LHCN-M2 (cell line): ENCODE measurements at regions not wholly inside any gene's neighbourhood (a gene's known extent, or its start where the extent isn't known, plus 50 kb on each side); places are given as distances from the start of the nearest gene placed in this dataset.

Experiments
- DNase-seq: peaks from one replicate; pipeline ENCODE4 v3.0.0-alpha.2; 2012; ENCODE audit warnings: low read depth

DNA sequence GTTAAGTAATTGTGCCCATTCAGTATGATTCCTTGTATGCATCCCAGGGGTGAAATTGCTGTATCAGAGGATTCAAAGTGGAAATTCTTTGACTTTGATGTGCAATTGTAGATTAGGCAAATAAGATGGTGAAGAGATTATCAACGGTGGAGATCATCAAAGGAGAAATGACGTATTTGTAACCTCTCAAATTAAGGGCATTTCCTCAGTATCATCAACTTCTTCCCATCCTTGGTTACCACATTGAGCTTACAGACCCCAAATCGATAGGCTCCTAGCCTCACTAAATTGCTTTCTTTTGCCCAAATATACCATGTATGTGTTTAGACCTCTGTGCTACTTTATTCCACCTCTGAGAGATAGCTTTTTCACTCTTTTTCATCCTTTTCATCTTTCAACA lies 213.1 kb upstream of the ZFP64 start:
- no peak for DNase-seq

DNA sequence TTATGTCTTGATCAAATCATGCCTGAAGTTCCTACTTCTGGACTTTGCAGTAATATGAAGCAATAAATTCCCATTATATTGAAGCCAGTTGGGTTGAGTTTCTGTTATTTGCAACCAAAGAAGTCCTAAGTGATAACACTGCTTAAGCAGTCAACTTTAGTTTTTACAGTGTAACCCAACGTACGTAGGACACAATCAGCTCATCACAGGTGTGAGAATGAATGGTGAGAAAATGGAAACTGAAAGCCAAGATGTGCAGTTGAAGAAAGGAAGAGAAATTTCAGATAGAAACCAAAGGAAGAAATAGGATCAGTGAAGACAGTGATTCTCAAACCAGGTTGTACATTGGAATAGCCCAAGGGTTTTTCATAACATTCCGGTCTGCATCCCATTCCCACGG lies 211.4 kb upstream of the ZFP64 start:
- DNase-seq: no peak

DNA sequence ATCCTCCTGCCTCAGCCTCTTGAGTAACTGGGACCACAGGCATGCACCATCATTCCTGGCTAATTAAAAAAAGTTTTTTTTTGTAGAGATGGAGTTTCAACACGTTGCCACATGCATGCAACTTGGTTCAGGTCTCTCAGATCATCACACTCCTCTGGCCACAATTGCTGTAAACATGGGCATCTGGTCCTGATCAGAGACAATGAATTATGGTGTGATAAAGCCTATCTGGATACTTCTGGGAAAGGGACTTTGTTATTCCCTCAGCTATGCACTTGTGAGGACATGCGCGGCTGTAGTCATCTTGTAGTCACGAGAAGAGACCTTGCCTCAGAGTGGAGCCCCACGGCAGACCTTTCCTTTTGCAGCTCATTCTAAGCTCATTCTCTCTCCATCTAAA lies 210.9 kb upstream of the ZFP64 start:
- DNase-seq: no peak

DNA sequence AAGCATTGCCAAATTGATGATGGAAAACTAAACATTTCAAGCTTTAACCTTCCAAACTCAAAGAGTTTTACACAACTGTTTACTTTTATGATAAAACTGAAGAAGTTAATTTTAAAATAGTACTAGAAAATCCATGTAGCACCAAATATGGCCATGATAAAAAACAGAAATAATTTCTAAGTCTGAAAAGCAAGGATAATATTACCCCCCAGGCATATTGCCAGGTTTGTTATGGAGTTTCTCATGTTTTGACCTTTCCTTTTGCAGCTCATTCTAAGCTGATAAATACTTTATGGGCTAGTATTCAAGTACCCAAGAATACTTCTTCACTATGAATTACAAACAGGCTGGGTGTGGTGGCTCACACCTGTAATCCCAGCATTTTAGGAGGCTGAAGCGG lies 209.9 kb upstream of the ZFP64 start:
- no peak for DNase-seq

DNA sequence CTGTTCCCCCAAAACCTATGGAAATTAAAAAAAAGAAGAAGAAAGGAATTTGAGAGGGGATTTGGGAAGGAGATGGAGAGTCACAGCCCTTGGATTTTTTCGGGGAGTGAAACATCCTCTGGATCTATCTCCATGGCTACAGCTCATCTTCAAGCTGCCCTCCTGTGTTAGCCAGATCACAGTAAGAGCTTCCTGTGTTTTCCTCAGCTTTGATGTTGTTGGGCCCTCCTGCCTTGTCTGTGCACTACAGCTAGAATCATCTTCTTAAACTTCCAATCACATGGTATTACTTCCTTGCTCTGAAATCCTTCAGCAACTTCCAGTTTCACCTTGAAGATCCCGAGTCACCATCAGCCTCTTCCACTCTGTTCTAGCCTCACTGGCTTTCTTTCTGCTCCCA lies 207.8 kb upstream of the ZFP64 start:
- DNase-seq: no peak

DNA sequence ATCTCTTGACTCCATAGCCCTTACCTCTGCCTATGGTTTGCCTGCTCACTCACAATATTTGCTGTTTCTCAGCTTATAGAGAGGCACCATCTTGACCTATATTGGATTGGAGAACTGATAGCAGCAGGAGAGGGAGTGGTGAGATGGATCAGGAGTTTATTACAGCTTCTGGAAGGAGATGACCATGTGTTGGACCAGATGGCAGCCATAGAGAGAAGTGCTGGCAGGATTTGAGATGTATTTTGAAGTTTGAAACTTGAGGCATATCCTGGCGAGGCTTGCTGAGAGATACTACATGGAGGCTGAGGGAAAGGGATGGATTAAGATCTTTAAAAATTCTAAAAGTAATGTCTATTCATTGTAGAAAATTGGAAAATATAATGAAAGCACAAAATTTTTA lies 198.0 kb upstream of the ZFP64 start:
- no peak for DNase-seq

DNA sequence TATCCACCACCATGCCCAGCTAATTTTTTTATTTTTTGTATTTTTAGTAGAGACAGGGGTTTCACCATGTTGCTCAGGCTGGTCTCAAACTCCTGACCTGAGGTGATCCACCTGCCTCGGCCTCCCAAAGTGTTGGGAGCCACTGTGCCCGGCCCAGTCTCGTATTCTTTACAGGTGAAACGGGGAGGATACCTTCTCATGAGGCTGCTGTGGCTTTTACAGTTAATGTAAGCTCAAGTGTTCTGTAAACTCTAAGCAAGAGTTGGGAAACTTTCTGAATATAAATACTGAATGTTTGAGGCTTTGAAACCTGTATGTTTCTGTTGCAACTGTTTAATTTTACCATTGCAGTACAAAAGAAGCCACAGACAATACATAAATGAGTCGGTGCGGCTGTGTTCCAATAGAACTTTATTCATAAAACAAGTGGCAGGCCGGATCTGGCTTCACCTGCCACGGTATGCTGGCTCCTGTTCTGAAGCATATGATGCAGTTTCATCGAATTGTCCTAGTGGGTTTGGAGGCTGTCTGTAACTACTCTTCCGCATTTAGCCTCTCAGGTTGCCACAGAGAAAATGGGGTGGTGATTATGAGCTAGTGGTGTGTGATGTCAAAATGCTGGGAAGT lies 192.5 kb upstream of the ZFP64 start:
- no peak for DNase-seq

DNA sequence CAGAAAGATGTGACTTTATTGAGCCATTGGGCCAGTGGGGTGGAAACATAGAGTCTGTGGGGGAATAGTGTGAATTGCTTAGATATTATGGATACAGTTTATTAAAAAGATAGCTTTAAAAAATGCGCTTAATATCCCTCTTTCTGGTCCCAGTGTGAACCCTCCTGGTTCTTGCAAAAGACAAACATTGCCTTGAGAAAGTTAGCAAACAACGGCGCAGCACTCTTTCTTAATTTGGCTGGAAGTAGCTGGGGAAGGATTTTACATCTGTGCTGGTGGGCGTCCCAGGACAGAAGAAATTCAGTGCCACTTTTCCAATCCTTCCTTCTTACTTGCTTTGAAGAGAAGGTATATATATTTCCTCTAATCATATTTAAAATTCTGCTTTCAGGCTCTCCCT lies 191.4 kb upstream of the ZFP64 start:
- DNase-seq: no peak

DNA sequence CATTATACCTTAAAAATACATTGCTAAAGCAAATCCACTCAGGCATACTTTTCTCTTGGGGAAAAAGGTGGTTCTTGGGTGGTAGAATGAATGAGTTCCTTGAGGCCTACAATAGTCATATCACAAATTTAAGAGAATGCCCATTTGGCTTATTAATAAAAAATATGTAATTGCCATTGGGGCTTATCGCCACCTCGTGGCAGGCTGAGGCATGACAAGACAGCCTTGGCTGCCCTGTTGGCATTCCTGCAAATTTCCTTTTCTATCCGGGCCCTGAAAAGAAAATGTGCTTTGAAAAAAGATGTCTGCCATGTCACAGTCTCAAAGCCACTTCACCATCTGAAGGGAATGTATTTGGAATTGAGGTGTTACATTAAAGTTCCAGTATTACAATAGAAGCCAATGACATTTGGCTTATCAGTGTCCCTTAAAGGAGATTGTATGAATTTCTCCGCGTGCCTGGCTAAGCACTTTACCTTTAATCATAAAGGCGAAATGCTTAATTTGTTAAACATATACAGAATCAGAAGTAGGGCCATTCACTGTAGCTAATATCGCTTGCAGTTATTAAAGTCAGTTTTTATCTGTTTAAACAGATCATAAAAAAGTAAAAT lies 188.3 kb upstream of the ZFP64 start:
- DNase-seq: peak; percentile 13

DNA sequence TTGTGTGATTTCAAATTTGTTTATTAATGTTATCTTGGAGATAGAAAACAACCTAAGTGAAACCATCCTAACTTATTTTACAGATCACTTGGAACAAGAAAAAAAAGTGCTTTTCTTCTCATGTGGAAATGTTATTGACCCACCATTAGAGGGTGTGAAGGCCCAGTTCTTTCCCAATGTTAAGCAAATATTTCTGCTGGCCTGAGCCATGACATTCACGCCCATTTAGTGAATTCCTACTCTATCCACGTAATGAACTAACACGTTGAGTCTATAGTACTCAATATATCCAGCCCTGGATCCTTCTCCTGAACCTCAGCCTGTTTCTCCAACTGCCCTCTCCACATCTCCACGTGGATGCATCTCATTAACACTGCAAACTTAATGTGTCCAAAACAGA lies 180.6 kb upstream of the ZFP64 start:
- DNase-seq: no peak

DNA sequence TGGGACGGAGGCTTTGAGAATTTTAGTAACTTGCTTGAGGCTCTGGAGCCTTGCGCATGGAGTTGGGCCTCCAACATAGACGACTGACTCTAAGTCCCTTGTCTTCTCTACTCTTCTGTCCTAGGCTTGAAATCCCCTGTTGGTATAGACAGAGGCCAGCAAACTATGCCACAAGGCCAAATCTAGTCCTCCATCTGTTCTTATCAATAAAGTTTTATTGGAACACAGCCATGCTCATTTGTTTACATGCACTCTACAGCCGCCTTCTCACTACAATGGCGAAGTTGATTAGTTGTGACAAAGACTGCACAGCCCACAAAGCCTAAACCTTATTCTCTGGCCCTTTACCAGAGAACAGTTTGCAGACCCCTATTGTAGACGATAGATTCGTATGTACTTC lies 174.1 kb upstream of the ZFP64 start:
- DNase-seq: no peak

DNA sequence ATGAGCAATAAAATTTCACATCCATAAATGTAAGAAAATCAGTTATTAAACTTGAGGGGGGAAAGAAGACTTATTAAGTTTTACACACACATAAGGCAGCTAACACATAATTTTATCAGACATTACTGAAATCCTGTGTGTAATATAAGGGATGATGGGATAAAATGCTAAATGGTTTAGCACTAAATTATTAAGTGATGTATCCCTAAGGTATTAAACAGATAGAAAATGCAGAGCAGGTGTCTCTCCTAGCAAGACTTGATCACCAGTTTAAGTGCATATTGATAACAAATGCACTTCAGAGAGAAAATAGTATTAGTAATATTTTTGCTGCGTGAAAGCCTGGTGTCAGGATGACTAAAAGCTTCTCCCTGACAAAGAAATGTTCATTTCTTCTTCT lies 172.8 kb upstream of the ZFP64 start:
- DNase-seq: no peak

DNA sequence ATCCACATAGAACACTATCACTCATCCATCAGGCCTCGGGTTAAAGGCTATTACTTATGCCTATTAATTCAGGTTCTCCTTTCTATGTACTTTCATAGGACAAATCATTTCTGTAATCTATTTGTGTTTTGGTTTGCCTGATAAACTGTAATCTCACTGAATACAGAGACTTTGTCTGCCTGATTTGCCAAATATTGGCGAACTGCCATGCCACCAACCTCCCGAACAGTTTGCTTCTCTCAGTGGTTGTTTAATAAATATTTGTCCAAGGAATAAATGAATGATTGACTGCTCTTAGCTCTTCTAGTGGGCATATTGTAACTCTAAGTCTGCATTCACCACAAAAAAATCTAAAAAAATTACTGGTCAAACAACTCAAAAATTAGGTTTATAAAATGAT lies 170.1 kb upstream of the ZFP64 start:
- no peak for DNase-seq

DNA sequence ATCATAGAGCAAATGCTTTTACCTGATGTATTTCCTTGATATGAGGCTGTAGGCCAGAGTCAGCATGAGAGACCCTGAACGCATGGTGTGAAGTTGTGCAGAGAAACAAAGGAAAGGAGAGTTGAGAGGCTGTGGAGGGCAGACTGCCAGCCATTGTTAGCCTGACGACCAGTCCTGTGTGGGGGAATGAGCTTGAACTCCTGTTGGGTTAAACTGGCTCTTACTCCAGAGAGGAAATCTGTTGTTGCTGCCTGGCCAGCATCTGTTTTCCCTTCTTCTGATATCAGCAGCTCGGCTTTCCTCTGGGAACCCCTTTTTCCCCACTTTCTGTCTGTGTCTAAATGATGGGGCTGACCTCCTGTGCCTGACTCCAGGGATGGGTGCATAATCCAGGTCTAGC lies 158.2 kb upstream of the ZFP64 start:
- DNase-seq: no peak

DNA sequence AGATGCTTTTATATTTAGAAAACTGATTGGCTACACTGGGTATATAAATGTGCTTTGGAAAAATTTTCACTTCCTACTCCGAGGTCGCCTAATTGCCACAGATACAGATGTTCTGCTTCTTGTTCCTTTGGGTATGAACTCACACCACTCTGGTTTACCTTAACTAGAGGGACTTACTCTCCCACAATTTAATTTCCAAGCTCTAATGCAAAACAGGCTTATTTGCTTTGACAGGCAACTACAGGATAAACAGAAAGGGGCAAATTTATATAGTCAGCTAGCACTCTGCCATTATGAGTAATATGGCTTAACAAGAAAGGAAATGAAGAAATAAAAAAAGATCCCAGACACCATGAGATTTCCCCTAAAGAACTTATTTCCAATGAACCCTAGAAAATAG lies 156.9 kb upstream of the ZFP64 start:
- no peak for DNase-seq

DNA sequence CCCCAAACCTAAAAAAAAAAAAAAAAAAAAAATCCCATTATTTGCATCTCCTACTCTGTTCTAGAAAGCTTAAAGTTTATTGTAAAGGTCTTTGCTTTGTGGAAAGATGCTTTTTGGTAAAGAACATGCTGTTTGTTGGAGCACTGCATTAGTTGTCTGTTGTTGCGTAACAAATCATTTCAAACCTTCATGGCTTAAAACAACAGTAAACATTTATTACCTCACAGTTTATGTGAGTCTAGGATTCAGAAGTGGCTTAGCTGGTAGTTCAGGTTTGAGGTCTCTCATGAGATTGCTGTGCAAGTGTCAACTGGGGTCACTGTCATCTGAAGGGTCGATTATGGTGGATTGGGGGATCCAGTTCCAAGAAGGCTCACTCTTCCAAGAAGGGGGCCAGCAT lies 155.2 kb upstream of the ZFP64 start:
- DNase-seq: no peak

DNA sequence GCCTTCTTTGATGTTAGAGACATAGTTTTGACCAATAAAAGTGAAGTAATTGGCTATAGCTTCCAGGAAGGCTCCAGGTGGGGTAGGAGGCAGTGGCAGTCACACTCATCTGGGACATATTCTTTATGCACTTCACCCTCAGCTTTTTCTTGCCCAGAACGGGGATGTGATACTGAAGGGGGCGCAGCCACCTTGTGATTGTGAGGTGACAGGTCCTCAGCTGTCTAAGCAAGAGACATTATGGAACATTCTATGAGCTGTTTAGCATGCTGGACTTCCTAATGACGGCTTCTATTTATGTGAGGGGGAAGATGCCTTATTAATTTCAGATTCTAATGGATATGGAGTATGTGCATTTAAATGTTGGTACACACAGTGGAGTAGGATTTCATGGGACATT lies 151.3 kb upstream of the ZFP64 start:
- DNase-seq: no peak

DNA sequence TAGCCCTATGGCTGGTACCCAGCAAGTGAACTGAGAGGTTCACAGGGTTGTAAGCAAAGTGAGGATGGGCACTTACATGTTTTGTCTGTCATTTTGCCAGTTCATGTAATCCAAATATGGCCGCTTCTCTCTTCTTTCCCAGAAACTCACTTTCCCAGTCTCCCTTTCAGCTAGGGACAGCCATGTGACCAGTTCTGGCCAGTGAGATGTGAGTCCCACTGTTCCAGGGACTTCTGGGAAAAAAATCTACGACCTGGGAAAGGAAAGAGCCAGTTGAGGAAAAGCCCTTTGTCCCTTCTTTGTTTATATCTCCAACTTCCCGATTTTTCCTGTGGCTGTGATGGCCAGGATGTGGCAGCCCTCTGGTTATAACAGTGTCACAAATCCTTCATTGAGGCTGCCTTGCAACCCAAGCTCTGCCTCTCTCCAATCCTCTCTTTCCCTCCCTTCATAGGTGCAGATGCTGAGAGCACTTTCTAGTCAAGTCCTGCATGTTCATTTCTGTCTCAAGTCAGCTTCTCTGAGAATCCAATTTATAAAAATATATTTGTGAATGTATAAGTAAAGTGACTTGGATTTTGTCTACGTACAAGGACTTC lies 148.6 kb upstream of the ZFP64 start:
- peak; percentile 8 for DNase-seq

DNA sequence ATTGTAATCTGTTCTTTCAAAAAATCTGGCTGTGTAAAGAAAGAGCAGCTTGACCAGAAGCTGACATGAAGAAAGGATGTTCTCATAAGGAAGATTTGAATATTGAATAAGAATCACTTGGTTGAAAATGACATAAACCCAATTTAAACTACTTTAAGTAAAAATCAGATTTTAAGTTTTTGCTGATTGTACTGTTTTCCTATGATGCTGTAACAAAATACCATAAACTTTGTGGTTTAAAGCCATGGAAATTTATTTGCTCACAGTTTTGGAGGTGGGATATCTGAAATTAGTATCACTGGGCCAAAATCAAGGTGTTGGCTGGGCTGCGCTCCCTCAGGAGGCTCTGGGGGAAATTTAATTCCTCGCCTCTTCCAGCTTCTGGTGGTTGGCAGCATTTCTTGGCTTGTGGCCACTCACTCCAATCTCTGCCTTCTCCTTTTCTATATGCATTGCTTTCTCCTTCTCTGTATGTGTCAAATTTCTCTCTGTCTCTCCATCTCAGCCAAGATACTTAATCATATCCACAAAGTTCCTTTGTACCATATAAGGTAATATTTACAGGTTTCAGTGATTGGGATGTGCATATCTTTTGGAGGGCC lies 141.2 kb upstream of the ZFP64 start:
- no peak for DNase-seq

DNA sequence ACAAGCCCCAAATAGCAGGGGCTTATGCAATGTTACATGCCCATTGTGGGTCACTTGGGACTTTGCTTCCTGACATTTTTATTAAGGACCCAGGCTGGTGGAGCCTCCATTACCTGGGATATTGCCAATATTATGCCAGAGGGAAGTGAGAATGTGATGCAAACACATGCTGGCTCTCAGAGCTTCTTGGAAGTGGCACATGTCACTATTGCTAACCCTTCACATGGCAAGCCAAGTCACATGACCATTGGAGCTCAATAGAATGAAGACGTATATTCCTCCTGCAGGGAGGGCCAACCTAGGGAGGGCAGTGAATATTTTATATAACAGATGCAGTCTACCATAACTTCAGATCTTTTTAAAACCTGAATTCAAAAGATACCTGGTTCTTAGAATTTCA lies 140.7 kb upstream of the ZFP64 start:
- DNase-seq: no peak

DNA sequence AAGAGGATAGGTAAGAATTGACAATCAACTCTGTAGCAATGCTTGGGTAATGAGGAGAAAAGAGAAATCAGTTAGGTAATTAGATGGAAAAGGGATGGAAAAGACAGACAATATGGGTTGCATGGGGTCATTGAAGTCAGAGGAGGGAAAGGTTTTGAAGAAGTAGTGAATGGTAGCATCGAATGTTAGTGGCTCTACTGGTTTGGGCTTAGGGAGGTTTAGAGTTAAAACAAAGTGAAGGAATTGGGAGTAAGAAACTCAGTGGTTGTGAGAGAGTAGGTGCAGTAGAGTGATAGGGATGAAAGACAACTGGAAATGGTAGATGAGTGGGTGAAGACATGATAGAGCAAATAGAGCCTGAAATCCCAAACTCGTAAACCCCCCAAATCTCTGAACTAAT lies 140.1 kb upstream of the ZFP64 start:
- no peak for DNase-seq

DNA sequence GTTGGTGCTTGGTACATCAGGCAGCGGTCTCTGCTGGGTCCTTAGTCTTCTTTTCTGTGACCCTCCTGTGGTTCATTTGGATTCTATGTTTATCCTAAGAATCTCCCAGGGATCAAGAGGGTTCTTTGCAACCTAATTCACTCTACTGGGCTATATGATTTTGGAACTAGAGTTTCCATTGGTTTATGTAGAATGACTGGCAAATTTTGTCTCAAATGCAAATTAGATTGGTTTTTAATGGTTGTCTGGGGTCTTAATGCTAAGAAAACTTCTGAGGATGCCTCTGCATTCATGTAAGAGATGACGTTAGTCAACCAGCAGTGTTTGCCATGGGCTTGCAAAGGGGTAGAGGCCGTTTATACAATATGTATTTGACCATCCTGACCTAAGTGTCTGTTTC lies 129.8 kb upstream of the ZFP64 start:
- DNase-seq: no peak

DNA sequence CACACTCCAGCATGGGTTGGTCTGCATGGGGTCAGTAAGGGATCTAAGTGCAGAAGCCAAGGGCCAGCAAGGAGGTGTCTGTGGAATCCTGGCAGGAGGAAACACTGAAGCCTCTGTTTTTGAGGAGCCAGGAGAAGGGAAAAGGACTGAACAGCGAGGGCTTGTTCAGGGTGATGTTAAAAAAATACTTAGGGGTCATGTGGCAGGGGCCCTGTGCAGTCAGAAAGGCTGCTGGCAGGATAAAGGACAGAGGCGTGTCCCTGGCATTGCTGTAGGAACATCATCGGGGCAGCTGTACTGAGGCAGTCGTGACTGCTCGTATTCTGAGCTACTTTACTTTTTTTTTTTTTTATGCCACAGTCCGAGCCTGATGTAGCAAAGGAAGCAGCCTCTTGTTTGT lies 127.1 kb upstream of the ZFP64 start:
- DNase-seq: no peak
